KMS-11 (cell line): ENCODE measurements at regions not wholly inside any gene's neighbourhood (a gene's known extent, or its start where the extent isn't known, plus 50 kb on each side); places are given as distances from the start of the nearest gene placed in this dataset.

Source experiments
- H2AFZ ChIP-seq: fragments of 200-600 bp; sonication (generic); 2 replicates; pipeline ENCODE4 v1.6.1; 2016; ENCODE audit warnings: antibody characterized with exemption, mixed run types, low read depth
- H3K27ac ChIP-seq: fragments of 200-600 bp; sonication (generic); 2 replicates; pipeline ENCODE4 v1.6.1; 2016; ENCODE audit warnings: mild to moderate bottlenecking, mixed run types
- H3K27me3 ChIP-seq: fragments of 200-600 bp; sonication (generic); 2 replicates; pipeline ENCODE4 v1.6.1; 2017; ENCODE audit warnings: mild to moderate bottlenecking, low read depth, mixed run types, moderate library complexity; ENCODE audit not compliant: insufficient read depth
- H3K36me3 ChIP-seq: fragments of 200-600 bp; sonication (generic); 2 replicates; pipeline ENCODE4 v1.6.1; 2017; ENCODE audit warnings: mild to moderate bottlenecking, mixed run types; ENCODE audit not compliant: insufficient read depth
- H3K4me1 ChIP-seq: fragments of 200-600 bp; sonication (generic); 2 replicates; pipeline ENCODE4 v1.6.1; 2016; ENCODE audit warnings: mild to moderate bottlenecking, low read depth, mixed run types; ENCODE audit not compliant: poor library complexity, severe bottlenecking
- H3K4me2 ChIP-seq: fragments of 200-600 bp; sonication (generic); 2 replicates; pipeline ENCODE4 v1.7.0; 2016; ENCODE audit warnings: mild to moderate bottlenecking, mixed run types
- H3K4me3 ChIP-seq: fragments of 200-600 bp; sonication (generic); IDR thresholded peaks from 2 replicates; pipeline ENCODE4 v1.6.1; 2017; ENCODE audit warnings: low read depth, low read length, mixed read lengths; ENCODE audit not compliant: insufficient read depth
- H3K79me2 ChIP-seq: fragments of 200-600 bp; sonication (generic); 2 replicates; pipeline ENCODE4 v1.6.1; 2016; ENCODE audit warnings: low read depth, mixed run types; ENCODE audit not compliant: insufficient read depth
- H3K9ac ChIP-seq: fragments of 200-600 bp; sonication (generic); 2 replicates; pipeline ENCODE4 v1.6.1; 2016; ENCODE audit warnings: mild to moderate bottlenecking, mixed run types
- H4K20me1 ChIP-seq: fragments of 200-600 bp; sonication (generic); 2 replicates; pipeline ENCODE4 v1.6.1; 2016; ENCODE audit warnings: mild to moderate bottlenecking, mixed run types; ENCODE audit not compliant: insufficient read depth
- CTCF ChIP-seq: fragments of 200-600 bp; sonication (generic); conservative IDR thresholded peaks from 2 replicates; pipeline ENCODE4 v1.6.1; 2017; ENCODE audit warnings: low read depth, mild to moderate bottlenecking, antibody characterized with exemption, low read length, moderate library complexity, mixed read lengths

- Histone ChIP-seq H3K79me2 (no peaks in the 10 kb centered on the region), H3K9ac (no peak overlapping the region), H3K4me2 (no peak overlapping the region), H2AFZ (no peak overlapping the region), H3K4me1 (no peaks in the 10 kb centered on the region), H3K36me3 (no peaks in the 10 kb centered on the region), H4K20me1 (no peaks in the 10 kb centered on the region), H3K27me3 (no peaks in the 10 kb centered on the region), H3K27ac (no peak overlapping the region), H3K4me3 (no peak overlapping the region)
- no peak for TF ChIP-seq CTCF
Measured at GRCh38 chr18:22493255-22493654, 75.5 kb upstream of the CTAGE1 start.

DNA sequence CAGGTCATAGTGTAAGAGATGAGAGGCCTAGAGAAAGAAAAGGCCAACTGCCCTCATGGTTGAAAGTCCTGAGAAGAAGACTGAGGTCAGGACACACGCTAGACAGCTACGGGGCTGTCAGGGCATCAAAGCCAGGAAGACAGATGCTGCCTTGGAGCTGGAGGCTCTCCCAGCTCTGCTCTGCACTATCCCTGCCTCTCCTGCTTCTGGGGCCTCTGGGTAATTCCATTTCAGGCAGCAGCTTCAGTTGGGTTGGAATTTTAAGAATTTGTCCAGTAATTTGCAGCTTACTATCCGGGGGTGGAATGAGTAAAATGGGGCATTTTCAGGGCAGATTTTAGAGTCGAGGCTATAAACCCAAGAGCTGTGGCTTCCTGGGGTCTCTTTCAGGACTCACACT lies 76.2 kb upstream of the CTAGE1 start:
- H3K4me3 ChIP-seq = no peak overlapping the region
- H3K36me3 ChIP-seq = no peaks in the 10 kb centered on the region
- no peaks in the 10 kb centered on the region for H3K27me3 ChIP-seq
- no peak overlapping the region for H3K27ac ChIP-seq
- no peaks in the 10 kb centered on the region for H3K79me2 ChIP-seq
- no peak for TF ChIP-seq CTCF
- H3K9ac ChIP-seq = no peak overlapping the region
- H3K4me2 ChIP-seq = no peak overlapping the region
- H4K20me1 ChIP-seq = no peaks in the 10 kb centered on the region
- H2AFZ ChIP-seq = no peak overlapping the region
- no peaks in the 10 kb centered on the region for H3K4me1 ChIP-seq

DNA sequence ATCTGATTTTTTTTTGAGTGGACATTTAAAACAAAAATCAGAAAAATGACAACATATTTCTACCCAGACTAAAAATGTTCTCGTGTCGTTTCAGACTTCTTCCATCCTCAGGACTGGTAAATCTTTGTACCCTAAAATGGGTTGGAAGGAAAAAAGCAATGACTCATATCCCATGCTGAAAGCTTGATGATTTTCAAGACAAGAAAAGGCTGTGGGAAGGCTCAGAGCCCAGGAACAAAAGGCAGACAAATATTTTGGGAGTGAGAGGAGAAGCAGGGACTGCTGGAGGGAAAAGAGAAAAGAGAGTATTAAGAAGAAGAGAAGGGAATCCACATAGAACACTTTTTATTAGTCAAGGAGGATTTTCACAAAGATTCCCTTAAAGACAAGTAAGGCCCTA lies 77.1 kb upstream of the CTAGE1 start:
- no peak overlapping the region for H2AFZ ChIP-seq
- no peak overlapping the region for H3K4me3 ChIP-seq
- H4K20me1 ChIP-seq = no peaks in the 10 kb centered on the region
- H3K9ac ChIP-seq = no peak overlapping the region
- H3K27ac ChIP-seq = no peak overlapping the region
- no peaks in the 10 kb centered on the region for H3K4me1 ChIP-seq
- no peaks in the 10 kb centered on the region for H3K36me3 ChIP-seq
- H3K4me2 ChIP-seq = no peak overlapping the region
- H3K27me3 ChIP-seq = no peaks in the 10 kb centered on the region
- H3K79me2 ChIP-seq = no peaks in the 10 kb centered on the region
- no peak for TF ChIP-seq CTCF

DNA sequence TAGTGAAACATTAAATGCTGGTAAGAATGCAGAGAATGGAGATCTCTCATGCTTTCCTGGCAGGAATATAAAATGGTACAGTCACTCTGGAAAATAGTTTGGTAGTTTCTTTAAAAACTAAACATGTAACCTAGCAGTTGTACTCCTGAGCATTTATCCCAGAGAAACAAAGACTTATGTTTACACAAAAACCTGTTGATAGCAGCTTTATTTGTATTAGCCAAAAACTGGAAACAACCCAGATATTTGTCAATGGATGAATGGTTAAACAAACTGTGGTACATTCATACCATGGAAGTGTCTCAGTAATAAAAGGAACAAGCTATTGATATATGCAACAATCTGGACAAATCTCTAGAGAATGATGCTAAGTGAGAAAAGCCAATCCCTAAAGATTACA lies 81.7 kb upstream of the CTAGE1 start:
- Histone ChIP-seq H4K20me1 (no peaks in the 10 kb centered on the region), H3K79me2 (no peaks in the 10 kb centered on the region), H3K4me2 (no peak overlapping the region), H3K36me3 (no peaks in the 10 kb centered on the region), H2AFZ (no peak overlapping the region), H3K4me1 (no peaks in the 10 kb centered on the region), H3K27me3 (no peaks in the 10 kb centered on the region), H3K27ac (no peak overlapping the region), H3K9ac (no peak overlapping the region), H3K4me3 (no peak overlapping the region)
- TF ChIP-seq CTCF = no peak

DNA sequence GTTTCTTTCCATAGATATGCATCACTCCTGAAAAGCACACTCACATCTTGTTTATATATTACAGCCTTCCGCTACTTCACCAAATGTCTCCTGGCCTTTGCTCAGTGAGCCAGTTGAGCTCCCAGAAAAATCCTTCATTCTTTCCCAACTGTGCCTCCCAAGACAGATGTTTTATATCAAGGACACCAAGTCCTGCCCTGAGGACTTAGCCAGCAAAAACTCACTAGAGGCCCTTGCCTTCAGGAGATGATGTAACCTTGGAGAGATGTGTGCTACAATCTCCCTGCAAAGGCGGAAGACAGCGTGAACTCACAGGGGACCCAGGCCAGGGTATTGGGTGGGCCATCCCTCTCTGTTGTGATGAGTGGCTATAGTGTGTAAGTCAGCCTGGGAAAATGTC lies 86.1 kb upstream of the CTAGE1 start:
- H2AFZ ChIP-seq = no peak overlapping the region
- H3K4me3 ChIP-seq = no peak overlapping the region
- H3K9ac ChIP-seq = no peak overlapping the region
- TF ChIP-seq CTCF = no peak
- H3K27me3 ChIP-seq = no peaks in the 10 kb centered on the region
- H3K4me1 ChIP-seq = no peaks in the 10 kb centered on the region
- no peaks in the 10 kb centered on the region for H4K20me1 ChIP-seq
- no peak overlapping the region for H3K27ac ChIP-seq
- H3K79me2 ChIP-seq = no peaks in the 10 kb centered on the region
- no peaks in the 10 kb centered on the region for H3K36me3 ChIP-seq
- no peak overlapping the region for H3K4me2 ChIP-seq
